ENCODE measurements at regions not wholly inside any gene's neighbourhood (a gene's known extent, or its start where the extent isn't known, plus 50 kb on each side); places are given as distances from the start of the nearest gene placed in this dataset.

- DNase-seq (ENCODE audit: low spot score) = no peak
- in situ Hi-C loops (cut with MboI; ENCODE audit: low sequenced_read_pairs, unreplicated experiment) = no loop called here
- TF ChIP-seq, protein P1, sequence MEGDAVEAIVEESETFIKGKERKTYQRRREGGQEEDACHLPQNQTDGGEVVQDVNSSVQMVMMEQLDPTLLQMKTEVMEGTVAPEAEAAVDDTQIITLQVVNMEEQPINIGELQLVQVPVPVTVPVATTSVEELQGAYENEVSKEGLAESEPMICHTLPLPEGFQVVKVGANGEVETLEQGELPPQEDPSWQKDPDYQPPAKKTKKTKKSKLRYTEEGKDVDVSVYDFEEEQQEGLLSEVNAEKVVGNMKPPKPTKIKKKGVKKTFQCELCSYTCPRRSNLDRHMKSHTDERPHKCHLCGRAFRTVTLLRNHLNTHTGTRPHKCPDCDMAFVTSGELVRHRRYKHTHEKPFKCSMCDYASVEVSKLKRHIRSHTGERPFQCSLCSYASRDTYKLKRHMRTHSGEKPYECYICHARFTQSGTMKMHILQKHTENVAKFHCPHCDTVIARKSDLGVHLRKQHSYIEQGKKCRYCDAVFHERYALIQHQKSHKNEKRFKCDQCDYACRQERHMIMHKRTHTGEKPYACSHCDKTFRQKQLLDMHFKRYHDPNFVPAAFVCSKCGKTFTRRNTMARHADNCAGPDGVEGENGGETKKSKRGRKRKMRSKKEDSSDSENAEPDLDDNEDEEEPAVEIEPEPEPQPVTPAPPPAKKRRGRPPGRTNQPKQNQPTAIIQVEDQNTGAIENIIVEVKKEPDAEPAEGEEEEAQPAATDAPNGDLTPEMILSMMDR (IDR thresholded peaks at IDR 0.05; ENCODE audit: borderline replicate concordance, control extremely low read depth, extremely low read depth, insufficient read depth, missing control alignments) = no peak
Observed at GRCh38 chr5:125559296-125559695, 812.9 kb upstream of the ZNF608 start.

DNA sequence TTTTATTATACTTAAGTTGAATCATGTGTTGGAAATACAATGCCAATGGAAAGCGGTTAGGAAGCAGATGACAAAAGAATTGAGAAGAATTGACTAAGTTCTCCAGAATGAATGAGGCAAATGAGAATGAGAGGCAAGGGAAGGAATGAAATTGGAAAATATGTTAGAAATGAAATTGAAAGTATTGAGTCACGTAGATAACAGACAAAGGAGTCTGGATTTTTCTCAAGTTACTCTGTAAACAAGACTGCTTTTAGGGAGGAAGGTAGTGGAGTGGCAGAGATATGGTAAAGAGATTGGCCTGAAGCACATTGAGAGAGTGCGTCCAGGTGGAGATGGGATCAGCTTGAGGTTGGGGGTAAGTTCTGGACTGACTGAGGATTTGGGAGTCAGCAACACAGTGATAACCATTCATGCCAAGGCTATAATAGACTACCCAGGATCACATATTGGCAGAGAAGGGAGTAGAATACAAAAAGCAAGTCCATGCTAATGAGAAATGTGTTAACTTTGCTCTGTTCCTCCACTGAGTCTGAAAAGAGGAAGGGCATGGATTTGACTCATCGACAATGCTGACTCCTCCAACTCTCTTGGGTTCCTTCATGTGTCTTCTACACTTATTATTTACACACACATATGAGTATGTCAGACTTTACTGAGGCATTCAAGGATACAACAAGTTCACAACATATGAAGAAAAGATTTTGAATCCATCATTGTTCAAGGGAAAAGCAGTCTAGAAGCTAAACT, 814.2 kb upstream of the ZNF608 start:
- TF ChIP-seq, protein P1 (IDR thresholded peaks at IDR 0.05; ENCODE audit: borderline replicate concordance, control extremely low read depth, extremely low read depth, insufficient read depth, missing control alignments) = no peak
- no peak for DNase-seq (ENCODE audit: low spot score)
- in situ Hi-C loops (cut with MboI; ENCODE audit: low sequenced_read_pairs, unreplicated experiment) = no loop called here

- DNase-seq (ENCODE audit: low spot score) = no peak
- in situ Hi-C loops (cut with MboI; ENCODE audit: low sequenced_read_pairs, unreplicated experiment) = no loop called here
- TF ChIP-seq, protein P1 (IDR thresholded peaks at IDR 0.05; ENCODE audit: borderline replicate concordance, control extremely low read depth, extremely low read depth, insufficient read depth, missing control alignments) = no peak
Observed at GRCh38 chr5:125564317-125564975, 818.0 kb upstream of the ZNF608 start.

DNA sequence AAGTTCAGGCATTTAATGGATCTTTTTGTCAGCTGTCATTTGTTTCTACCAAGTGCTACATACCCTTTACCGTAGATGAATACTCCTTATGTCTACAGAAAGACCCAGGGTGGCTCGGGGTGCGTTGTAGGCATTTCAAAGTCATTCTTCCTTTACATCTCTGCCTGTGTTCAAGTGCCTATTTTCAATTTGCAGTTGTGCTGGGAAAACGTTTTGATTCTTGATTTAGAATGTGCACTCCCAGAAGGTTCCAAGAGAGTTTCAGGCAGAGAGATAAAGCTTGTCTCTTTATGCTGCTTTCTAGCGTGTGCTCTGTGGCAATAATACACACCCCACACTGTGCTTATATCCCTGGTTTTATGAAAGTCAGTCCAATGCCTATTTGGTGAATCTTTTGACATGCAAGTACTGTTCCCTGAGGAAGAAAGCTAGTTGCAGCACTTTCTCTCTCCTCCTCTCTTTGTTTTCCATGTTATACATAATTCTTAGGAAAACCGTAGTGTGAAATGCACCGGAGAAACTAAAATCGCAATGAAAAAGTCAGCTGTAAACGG, 828.1 kb upstream of the ZNF608 start:
- TF ChIP-seq, protein P1 (IDR thresholded peaks at IDR 0.05; ENCODE audit: borderline replicate concordance, control extremely low read depth, extremely low read depth, insufficient read depth, missing control alignments) = no peak
- in situ Hi-C loops (cut with MboI; ENCODE audit: low sequenced_read_pairs, unreplicated experiment) = no loop called here
- no peak for DNase-seq (ENCODE audit: low spot score)

- TF ChIP-seq, protein P1 (IDR thresholded peaks at IDR 0.05; ENCODE audit: borderline replicate concordance, control extremely low read depth, extremely low read depth, insufficient read depth, missing control alignments) = no peak
- no peak for DNase-seq (ENCODE audit: low spot score)
- in situ Hi-C loops (cut with MboI; ENCODE audit: low sequenced_read_pairs, unreplicated experiment) = no loop called here
Observed at GRCh38 chr5:125575171-125575890, 828.9 kb upstream of the ZNF608 start.

DNA sequence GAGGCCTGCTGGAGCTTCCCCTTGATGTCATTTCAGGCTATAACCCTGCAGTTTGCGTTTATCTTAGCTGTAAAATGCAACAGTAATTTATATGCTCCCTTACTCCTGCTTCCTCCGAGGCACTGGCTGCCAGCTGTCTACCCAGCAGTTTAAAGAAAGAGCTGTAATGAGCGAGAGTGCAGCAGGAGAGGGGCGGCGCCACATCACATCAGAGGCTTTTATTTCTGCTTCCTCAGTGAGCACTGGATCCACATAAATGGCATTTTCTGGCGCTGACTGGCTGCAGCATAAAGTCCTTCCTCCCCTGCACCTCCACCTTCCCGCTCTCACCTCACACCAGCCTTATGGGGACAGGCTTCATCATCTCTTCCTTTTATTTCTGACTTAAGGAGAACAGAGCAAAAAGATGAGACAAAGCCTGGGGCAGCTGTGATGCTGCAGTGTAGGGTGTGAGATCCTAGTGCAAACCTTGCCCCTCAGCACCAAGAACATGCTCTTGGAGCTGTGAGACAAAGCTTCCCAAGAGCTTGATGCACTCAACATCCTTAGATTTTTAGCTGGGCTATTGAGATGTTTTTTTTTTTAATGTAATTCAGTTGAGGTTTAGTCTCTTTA, 829.6 kb upstream of the ZNF608 start:
- no peak for DNase-seq (ENCODE audit: low spot score)
- TF ChIP-seq, protein P1 (IDR thresholded peaks at IDR 0.05; ENCODE audit: borderline replicate concordance, control extremely low read depth, extremely low read depth, insufficient read depth, missing control alignments) = no peak
- in situ Hi-C loops (cut with MboI; ENCODE audit: low sequenced_read_pairs, unreplicated experiment) = no loop called here

All from GM13976 (cell line).